ENCODE measurements at regions not wholly inside any gene's neighbourhood (a gene's known extent, or its start where the extent isn't known, plus 50 kb on each side); places are given as distances from the start of the nearest gene placed in this dataset.

- TF ChIP-seq CTCF (IDR thresholded peaks at IDR 0.05; ENCODE audit: borderline replicate concordance, insufficient read depth, low read depth, low read length): no peak
Measured at GRCh38 chr2:53519918-53520841, 247.4 kb upstream of the CHAC2 start.

GRCh38 chr2:53517406-53517805 lies 250.2 kb upstream of the CHAC2 start:
- no peak for TF ChIP-seq CTCF (IDR thresholded peaks at IDR 0.05; ENCODE audit: borderline replicate concordance, insufficient read depth, low read depth, low read length)

More at GRCh38 chr2:53519918-53520841, 247.4 kb upstream of the CHAC2 start:
- no peak overlapping the region for H3K4me3 ChIP-seq (ENCODE audit: low read depth, low read length)

DNA sequence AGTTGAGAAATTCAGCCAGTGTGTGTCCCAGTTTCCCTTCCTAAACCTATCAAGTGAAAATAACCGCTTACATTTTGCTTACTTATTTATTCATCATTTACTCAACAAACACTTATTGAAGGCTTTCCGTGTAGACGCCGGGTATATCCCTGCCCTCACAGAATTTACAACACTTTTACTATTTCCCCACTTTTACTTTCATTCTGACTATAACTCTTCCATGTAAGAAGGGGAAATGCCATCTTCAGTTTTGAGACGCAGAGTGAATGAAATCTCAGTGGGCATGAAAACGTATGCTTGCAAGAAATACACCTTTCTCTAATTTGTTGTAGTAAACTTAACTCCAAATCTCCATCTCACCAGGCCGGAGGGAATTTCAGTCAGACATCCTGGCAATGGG lies 251.0 kb upstream of the CHAC2 start:
- TF ChIP-seq CTCF (IDR thresholded peaks at IDR 0.05; ENCODE audit: borderline replicate concordance, insufficient read depth, low read depth, low read length): no peak
- no peak overlapping the region for H3K4me3 ChIP-seq (ENCODE audit: low read depth, low read length)

More at GRCh38 chr2:53517406-53517805, 250.2 kb upstream of the CHAC2 start:
- no peak overlapping the region for H3K4me3 ChIP-seq (ENCODE audit: low read depth, low read length)

GRCh38 chr2:53515435-53516332 lies 251.9 kb upstream of the CHAC2 start:
- no peak overlapping the region for H3K4me3 ChIP-seq (ENCODE audit: low read depth, low read length)
- TF ChIP-seq CTCF (IDR thresholded peaks at IDR 0.05; ENCODE audit: borderline replicate concordance, insufficient read depth, low read depth, low read length): no peak

- no peak for TF ChIP-seq CTCF (IDR thresholded peaks at IDR 0.05; ENCODE audit: borderline replicate concordance, insufficient read depth, low read depth, low read length)
- no peak overlapping the region for H3K4me3 ChIP-seq (ENCODE audit: low read depth, low read length)
Measured at GRCh38 chr2:53513167-53513666, 254.4 kb upstream of the CHAC2 start.

DNA sequence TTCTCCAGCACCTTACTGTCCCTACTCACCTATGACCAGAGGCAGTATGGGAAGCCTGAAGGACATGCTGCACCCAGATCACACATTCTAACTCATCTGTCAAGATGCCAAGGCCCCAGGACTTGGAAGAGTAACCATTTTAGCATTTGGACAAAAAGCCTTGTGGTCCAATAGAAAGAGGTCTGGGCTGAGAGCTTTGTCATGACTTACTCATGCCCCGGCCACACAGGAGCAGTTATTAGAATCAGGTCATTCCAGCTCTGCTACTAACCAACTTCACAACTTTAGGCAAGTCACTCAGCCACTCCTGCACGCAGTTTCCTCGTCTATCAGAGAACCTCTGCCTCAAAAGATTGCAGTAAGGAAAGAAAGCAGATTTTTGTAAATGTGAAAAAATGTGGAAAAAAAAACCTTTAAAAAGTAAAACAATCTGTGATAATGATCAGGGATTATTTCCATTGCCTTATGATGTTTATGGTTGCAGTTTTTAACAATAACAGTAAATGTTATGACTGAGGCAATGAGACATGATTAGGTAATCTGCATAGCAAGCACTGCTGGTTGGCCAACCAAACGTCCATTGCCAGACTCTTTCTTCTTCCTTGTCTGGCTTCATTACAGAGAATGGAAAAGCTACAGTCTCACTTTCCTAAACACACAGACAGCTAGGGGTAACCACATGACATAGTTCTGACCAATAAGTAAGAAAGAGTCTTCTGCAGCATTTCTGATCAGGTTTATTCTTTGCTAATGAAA lies 255.4 kb upstream of the CHAC2 start:
- H3K4me3 ChIP-seq (ENCODE audit: low read depth, low read length): no peak overlapping the region
- TF ChIP-seq CTCF (IDR thresholded peaks at IDR 0.05; ENCODE audit: borderline replicate concordance, insufficient read depth, low read depth, low read length): no peak
